Left colon (tissue), 2 donors: ENCODE measurements at regions not wholly inside any gene's neighbourhood (a gene's known extent, or its start where the extent isn't known, plus 50 kb on each side); places are given as distances from the start of the nearest gene placed in this dataset.
"Not testable (repeated sequence)": the region's sequence is repeated elsewhere in the genome, so short reads cannot be mapped to it uniquely, and the experiment has no call there.

Experiments
- ATAC-seq: fragments of 200-7000 bp; cut with Tn5 transposase; one replicate; pipeline ENCODE4 v1.9.1; 2020; ENCODE audit warnings: mild to moderate bottlenecking, moderate library complexity
- DNase-seq, 2 donors: peaks; one replicate each; pipeline ENCODE4 v3.0.0-alpha.2; 2020
- intact Hi-C, 2 donors: fragments of 100-400 bp; cut with DNase I in 1 of 2; cut with micrococcal nuclease in 1 of 2; formaldehyde crosslinking; loops; one replicate each; pipeline versions ENCODE4 v1.11.2 to v1.14.0; 2022; cut with DNase I, micrococcal nuclease
- donor health status: DM: no; HTN: no; CAD: no.
- donor health status: DM: yes; HTN: yes; CAD: no.

DNA sequence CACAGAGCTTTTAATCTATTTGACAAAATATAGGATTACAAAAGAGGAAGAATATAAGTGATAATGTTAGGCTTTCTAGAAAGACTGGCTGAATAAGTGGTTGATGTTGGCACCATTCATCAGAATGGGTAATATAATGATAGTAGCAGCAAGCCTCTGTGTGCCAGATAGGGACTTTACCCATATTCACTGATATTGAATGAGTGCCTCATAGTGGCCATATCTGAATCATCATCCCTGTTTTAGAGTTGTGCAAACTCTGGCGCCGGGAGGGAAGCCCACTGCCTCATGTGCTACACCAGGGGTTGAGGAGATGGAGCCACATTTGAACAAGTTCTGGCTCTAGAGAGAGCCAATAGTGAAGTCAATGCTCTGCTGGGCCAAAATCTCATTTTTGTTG is 368.7 kb upstream of the CRIM1 start:
- ATAC-seq (no peak), DNase-seq (no peak)
- intact Hi-C loops, result no loop called here

- DNase-seq, result no peak
- ATAC-seq, result no peak
- intact Hi-C loops, result no loop called here
Measured at GRCh38 chr2:35978218-35978617, 377.4 kb upstream of the CRIM1 start.

DNA sequence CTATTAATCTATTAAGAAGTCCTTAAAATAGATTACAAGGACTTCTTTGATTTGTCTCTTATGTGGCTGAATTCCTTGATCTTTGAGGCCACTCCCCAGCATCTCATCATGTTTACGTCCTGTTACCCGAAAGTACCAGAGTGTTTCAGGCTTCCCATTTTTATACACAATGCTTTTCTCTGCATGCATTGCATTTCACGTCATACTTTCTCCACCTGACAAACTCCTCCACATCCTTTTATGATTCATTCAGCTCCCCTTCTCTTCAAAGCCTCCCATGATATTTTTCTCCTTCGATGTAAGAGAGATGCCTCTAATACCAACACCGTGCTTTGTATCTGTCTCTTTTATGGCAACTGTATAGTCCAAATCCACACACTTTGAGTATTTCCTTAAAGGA is 379.0 kb upstream of the CRIM1 start:
- intact Hi-C loops, result no loop called here
- ATAC-seq (no peak), DNase-seq (no peak)

DNA sequence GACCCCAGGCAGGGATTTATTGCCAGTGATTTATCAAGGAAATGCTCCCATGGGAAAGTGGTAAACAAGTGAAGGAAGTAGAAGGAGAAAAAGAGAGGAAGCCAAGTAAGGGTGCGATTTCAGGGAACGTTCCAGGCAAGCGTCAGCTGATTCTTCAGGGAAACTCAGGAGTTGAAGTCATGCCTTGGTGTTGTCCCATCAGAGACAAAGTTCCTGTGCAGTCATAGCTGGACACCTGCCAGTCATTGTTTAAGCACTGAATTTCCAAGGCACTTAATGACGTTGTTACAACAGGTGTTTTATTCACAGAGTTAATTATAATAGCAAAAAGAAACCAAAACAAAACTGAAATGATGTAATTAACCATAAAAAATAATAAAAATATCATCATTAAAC is 381.8 kb upstream of the CRIM1 start:
- DNase-seq (no peak), ATAC-seq (peak; percentile 53)
- intact Hi-C loops, result no loop called here

DNA sequence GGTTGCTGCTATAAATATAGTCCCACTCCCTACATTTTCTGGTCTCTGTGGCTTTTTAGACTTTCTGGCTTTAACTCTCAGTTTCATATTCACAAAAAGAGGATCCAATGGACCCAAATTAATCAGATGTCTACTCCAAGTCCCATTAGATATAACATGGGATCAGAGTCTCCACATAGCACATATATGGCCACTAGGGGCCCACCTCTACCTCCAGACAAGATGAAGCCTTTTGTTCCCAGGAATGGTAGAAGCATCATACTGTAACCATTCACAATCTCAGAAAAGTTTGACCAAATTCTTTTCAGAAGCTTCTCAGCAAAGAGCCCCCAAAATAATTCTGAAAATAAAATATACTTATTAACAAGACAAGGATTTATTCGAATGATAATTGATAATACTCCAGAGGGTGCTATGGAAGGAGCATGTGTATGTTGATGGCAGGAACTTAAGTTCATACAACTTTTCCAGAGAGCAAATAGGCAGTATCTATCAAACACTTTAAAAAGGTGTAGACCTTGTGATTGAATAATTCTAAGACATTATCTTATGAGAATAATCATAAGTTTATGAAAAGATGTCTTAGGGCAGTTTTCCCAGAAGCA is 382.3 kb upstream of the CRIM1 start:
- intact Hi-C loops, result no loop called here
- DNase-seq, result peak in 1 of 2 donors; percentile 9

GRCh38 chr2:35963824-35964223 is 391.8 kb upstream of the CRIM1 start:
- DNase-seq (no peak), ATAC-seq (no peak)
- intact Hi-C loops, result no loop called here

More for the DNA sequence above, 382.3 kb upstream of the CRIM1 start:
- peak; percentile 74 for ATAC-seq

DNA sequence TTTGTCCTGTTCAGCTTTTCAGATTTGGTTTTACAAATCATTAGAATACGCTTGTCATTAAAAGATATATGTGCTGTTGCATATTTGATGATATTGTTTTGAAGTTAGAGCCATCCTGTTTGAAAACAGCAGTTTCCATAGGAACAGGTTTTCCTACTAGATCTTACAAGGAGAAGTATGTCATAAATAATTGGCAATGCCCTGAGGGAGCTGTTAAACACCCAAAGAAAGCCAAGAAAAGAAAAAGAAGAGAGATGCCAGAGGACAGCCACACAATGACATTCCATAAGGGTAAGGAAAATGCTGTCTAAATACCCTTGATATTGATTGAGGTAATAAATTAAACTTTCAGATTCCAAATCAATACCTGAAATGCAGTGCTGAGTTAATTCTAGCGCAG is 392.2 kb upstream of the CRIM1 start:
- DNase-seq (no peak), ATAC-seq (no peak)
- intact Hi-C loops, result no loop called here

DNA sequence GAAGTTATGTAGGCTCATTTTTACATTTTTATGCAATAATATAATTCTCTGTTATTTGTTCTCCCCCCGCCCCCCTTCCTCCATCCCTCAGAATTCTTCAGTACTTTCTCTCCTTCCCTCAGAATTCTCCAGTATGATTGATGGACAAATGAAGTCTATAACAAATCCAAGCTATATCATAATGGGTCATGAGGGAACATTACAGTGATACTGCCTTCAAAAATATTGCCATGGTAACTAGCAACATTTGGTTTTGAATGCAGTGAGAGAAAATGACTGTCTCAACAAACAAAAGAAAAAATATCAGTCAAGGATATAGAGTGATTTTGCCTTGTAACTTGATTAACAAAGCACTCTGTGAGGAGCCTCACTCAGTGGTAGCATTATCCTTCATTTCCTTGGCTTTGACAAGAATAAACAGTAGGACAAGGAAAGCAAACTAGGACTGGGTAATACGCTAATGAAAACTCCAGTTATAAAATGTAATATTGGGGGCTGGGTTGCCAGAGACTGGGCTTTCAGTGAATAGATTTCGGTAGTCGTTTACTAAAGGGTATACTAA is 392.9 kb upstream of the CRIM1 start:
- intact Hi-C loops, result no loop called here
- no peak for DNase-seq
- ATAC-seq, result no peak

DNA sequence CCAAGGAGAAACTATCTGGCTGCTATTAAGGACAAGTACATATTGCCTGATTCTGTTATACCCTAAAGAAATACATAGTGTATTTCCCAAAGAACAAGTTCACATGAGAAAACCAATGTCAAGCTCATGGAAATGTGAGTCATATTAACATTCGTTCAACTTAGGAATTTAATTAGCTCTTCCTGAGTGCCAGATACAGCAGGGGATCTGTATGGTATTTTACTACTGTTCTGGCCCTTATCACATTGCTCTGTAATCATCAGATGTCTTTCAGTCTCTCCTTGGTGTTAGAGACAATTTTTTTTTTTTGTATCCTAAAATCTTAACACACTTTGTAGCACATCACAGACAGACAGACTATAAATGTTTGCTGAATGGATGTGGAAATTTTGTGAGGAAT is 395.0 kb upstream of the CRIM1 start:
- ATAC-seq, result no peak
- intact Hi-C loops, result no loop called here
- DNase-seq, result no peak

GRCh38 chr2:35957053-35957452 is 398.5 kb upstream of the CRIM1 start:
- ATAC-seq, DNase-seq, intact Hi-C loops: not testable (repeated sequence)

GRCh38 chr2:35946478-35946877 is 409.1 kb upstream of the CRIM1 start:
- intact Hi-C loops, result no loop called here
- DNase-seq (peak; percentile 35 to 67), ATAC-seq (peak; percentile 94)

DNA sequence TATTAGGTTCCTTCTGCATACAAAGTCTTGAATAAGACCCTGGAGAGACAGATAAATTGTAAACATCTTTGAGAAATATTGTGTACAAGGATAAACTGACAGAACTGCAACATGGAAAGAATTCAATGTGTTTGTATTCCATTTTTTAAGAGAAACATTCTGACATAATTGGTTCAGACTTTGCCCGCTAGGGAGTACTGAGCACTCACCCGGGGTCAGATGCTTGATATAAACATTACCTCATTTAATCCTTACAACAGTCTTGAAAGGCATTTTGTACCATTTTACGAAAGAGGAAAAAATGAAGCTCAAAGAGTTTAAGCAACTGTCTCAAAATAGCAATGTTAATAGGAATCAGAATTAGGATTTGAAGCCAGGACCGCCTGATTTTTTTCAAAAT is 416.7 kb upstream of the CRIM1 start:
- ATAC-seq (no peak), DNase-seq (no peak)
- intact Hi-C loops, result no loop called here

DNA sequence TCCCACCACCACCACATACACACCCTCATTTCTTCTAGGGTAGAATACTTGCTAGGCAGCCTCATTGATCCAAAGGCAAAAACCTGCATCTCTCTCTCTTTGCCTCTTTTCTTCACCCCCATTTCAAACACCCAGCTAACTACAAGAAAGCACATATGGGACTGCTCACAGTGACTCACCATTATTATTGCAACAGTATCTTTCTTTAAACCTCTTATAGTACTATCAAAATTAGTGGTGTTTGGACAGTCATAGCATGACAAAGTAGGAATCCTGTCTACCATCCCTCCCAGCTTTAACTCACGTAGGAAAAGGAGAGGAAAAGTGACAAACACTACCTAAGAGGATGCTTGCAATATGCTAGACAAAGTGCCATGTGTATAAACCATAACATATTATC is 422.5 kb upstream of the CRIM1 start:
- DNase-seq, result no peak
- intact Hi-C loops, result no loop called here
- no peak for ATAC-seq

DNA sequence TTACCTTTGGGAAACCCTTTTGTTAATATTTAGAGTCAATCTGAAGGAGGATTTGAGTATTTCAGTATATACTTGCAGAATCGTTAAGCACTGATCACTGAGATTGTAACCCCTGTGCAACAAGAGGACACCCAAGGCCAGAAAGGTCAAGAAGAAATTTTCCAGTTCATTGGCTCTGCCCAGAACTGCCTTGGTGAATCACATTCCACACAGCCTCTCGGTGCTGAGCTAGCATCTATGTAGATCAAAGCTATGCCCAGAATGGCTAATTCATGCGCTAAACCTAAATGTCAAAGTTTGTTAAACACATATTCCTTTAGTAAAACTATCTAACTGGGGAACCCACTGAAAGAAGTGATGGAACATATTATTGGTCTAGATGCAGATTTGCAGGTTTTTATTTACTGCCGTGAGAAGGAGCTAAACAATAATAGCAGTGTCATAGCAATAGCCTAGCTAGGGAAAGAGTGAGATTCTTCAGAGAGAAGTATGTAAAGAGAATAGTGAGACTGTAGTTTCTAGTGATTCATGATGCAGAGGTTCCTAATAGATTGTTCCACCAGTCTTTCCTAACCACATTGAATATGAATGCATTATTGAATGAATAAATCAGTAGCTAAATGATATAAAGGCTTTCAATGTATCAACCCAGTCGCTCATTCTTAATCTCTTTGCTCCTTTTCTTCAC is 423.2 kb upstream of the CRIM1 start:
- ATAC-seq (no peak), DNase-seq (no peak)
- intact Hi-C loops, result no loop called here

DNA sequence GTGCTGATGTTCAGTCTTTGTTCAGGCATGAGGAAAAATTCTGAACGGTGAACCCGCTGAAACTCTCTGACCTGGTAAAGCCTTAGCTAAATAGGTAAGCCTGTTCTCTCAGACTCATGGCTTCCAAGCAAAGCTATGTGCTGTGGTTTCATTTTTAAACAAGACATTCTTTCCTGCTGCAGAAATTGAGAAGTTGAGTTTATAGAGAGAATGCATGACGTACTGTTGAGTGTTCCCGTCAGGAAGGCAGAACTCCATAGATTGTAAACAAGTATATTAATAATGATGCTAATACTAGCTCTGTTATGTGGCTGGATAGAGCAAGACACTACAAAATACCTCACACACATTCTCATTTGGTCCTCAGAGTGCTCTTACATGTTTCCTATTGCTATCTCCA is 424.0 kb upstream of the CRIM1 start:
- DNase-seq (no peak), ATAC-seq (no peak)
- intact Hi-C loops, result no loop called here

DNA sequence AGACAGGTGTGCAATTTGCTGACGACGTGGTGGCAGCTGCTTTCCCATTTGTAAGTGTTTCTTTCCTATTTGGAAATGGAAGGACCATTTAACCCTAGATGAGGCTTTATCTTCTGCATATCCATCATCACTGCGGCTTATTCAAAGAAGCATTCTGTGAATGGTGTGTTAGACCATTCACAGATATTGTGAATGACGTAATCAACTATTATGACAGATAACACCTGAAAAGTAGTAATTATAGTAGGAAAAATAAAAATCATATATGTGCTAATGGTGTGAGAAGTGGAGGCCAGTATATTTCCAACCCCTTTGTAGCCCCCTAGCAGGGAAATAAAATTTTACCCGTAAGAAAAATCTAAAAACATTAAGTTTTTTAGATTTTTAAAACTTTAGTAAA is 424.5 kb upstream of the CRIM1 start:
- DNase-seq, result no peak
- no peak for ATAC-seq
- intact Hi-C loops, result no loop called here

DNA sequence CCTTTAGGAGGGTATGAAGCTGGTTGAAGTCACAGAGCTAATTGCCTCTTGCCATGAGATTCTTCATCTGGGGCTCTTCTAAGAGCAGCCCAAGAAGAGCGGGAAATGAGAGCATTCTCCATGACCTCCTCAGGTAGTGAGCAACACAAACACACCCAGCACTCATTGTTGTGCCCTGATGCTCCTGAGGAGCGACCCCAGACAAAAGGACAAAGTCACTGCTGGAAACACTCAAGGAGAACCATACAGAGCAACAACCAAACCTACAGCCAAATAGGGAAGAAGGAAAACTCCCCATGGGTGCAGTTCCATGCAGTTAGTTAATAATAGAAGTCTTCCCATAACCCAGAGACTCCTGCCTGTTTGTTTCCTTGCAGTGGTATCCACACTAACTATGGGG is 426.0 kb upstream of the CRIM1 start:
- no peak for DNase-seq
- intact Hi-C loops, result no loop called here
- ATAC-seq, result no peak

DNA sequence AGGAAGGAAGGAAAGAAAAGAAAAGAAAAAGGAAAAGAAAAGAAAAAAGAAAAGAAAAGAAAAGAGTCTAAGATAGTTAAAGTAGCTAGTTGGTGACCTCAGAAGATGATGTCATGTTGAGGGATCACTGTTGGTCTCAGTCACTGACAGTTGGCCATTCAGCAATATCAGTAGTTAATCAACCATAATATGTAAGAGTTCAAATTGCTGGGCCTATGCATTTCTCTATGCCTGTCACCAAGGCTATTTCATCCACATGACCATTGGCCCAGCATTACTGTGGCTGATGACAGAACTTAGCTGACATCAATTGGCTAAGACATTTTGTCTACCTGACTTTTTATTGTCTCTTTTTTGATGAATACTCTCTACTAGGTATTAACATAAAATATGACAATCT is 435.5 kb upstream of the CRIM1 start:
- ATAC-seq (no peak), DNase-seq (no peak)
- intact Hi-C loops, result no loop called here

- no peak for DNase-seq
- intact Hi-C loops, result no loop called here
Measured at GRCh38 chr2:35915261-35915660, 440.3 kb upstream of the CRIM1 start.

DNA sequence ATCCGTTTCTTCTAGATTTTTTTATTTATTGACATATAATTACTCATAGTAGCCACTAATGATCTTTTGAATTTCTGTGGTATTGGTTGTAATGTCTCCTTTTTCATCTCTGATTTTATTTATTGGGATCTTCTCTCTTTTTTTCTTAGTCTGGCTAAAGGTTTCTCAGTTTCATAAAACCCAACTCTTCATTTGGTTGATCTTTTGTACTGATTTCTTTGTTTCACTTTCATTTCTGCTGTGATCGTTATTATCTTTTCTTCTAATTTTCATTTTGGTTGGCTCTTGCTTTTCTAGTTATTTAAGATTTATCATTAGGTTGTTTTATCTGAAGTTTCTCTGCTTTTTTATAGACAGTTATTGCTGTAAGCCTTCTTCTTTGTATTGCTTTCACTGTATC is 463.6 kb upstream of the CRIM1 start:
- DNase-seq, result no peak
- ATAC-seq, result no peak
- intact Hi-C loops, result no loop called here

More at GRCh38 chr2:35915261-35915660, 440.3 kb upstream of the CRIM1 start:
- no peak for ATAC-seq

GRCh38 chr2:35891528-35891927 is 464.1 kb upstream of the CRIM1 start:
- DNase-seq (no peak), ATAC-seq (no peak)
- intact Hi-C loops, result no loop called here
